Stimulated activated CD8-positive, alpha-beta memory T cell treated with anti-CD3 and anti-CD28 coated beads, Interleukin-7, amount 100 ng/mL, for 24 hours (primary cell): ENCODE measurements at regions not wholly inside any gene's neighbourhood (a gene's known extent, or its start where the extent isn't known, plus 50 kb on each side); places are given as distances from the start of the nearest gene placed in this dataset.
"Not testable (repeated sequence)": the region's sequence is repeated elsewhere in the genome, so short reads cannot be mapped to it uniquely, and the experiment has no call there.

Source experiments
- DNase-seq: peaks from one replicate; pipeline ENCODE4 v3.0.0-alpha.2; 2020; ENCODE audit warnings: low read depth

- DNase-seq: no peak
Measured at GRCh38 chr16:86934581-86935375, 356.4 kb downstream of the FOXL1 start.

GRCh38 chr16:86939609-86940008, 361.3 kb downstream of the FOXL1 start:
- no peak for DNase-seq

- no peak for DNase-seq
Measured at GRCh38 chr16:86941731-86942130, 363.4 kb downstream of the FOXL1 start.

GRCh38 chr16:86942151-86943051, 364.1 kb downstream of the FOXL1 start:
- no peak for DNase-seq

GRCh38 chr16:86945166-86945900, 367.0 kb downstream of the FOXL1 start:
- no peak for DNase-seq

GRCh38 chr16:86946396-86946795, 368.0 kb downstream of the FOXL1 start:
- no peak for DNase-seq

- no peak for DNase-seq
Measured at GRCh38 chr16:86946981-86947380, 368.6 kb downstream of the FOXL1 start.

GRCh38 chr16:86948046-86948445, 369.1 kb downstream of the C16orf95 start:
- no peak for DNase-seq

GRCh38 chr16:86949116-86949515, 368.1 kb downstream of the C16orf95 start:
- DNase-seq: no peak

GRCh38 chr16:86949630-86950029, 367.6 kb downstream of the C16orf95 start:
- DNase-seq: no peak

- no peak for DNase-seq
Measured at GRCh38 chr16:86951041-86951822, 366.0 kb downstream of the C16orf95 start.

- DNase-seq: no peak
Measured at GRCh38 chr16:86951831-86952598, 365.2 kb downstream of the C16orf95 start.

GRCh38 chr16:86952769-86953168, 364.4 kb downstream of the C16orf95 start:
- no peak for DNase-seq

- DNase-seq: no peak
Measured at GRCh38 chr16:86953631-86954391, 363.4 kb downstream of the C16orf95 start.

GRCh38 chr16:86955136-86955855, 361.9 kb downstream of the C16orf95 start:
- DNase-seq: no peak

GRCh38 chr16:86956437-86956836, 360.8 kb downstream of the C16orf95 start:
- no peak for DNase-seq

- not testable (repeated sequence) for DNase-seq
Measured at GRCh38 chr16:86957662-86958198, 359.5 kb downstream of the C16orf95 start.

- DNase-seq: no peak
Measured at GRCh38 chr16:86958423-86958822, 358.8 kb downstream of the C16orf95 start.

- no peak for DNase-seq
Measured at GRCh38 chr16:86959091-86959651, 358.0 kb downstream of the C16orf95 start.
